Ramos (cell line): ENCODE measurements at regions not wholly inside any gene's neighbourhood (a gene's known extent, or its start where the extent isn't known, plus 50 kb on each side); places are given as distances from the start of the nearest gene placed in this dataset.
"Not testable (repeated sequence)": the region's sequence is repeated elsewhere in the genome, so short reads cannot be mapped to it uniquely, and the experiment has no call there.

Experiments
- in situ Hi-C: fragments of 300-500 bp; cut with MboI; formaldehyde crosslinking; loops from one replicate; pipeline ENCODE4 v1.14.3; 2022; ENCODE audit warnings: low sequenced_read_pairs; ENCODE audit not compliant: unreplicated experiment

DNA sequence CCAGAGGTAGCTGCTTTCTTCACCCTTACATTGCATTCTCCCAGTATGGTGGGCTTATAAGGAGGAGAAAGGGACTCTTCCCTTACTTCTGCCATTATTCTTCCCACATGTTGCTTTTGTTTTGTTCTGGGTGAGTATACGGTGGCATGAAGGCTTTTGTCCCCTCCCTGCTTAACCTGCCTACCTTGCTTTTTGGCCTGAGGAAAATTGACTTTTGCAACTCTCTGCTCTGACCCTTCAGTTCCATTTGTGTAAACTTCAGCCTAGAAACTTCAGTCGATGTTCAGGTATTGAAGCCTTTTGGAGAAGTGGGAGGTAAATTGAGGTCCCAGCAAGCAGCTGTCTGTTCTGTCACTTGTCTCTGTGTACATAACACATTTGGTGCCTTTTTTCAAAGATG is 110.2 kb downstream of the PCSK1 start:
- in situ Hi-C loops, result no loop called here

GRCh38 chr5:96322217-96322616 is 110.8 kb downstream of the PCSK1 start:
- in situ Hi-C loops, result no loop called here

DNA sequence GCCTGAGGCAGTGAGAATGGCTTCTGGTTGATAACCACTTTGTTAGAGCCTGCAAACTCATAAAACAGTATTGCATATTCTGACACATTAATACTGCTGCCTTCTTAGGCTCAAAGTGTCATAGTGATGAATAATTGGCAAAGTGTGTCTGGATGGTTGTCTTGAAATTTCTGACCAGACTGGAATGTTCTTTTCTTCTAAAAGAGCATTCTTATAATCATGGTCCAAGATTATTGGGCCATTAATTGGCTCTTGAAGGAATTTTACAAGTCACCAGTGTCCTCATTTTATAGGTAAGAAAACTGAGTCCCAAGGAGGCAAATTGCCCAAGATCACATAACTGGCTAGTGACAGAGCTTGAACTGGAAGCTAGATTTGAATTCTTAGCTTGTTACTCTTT is 111.7 kb downstream of the PCSK1 start:
- in situ Hi-C loops, result no loop called here

GRCh38 chr5:96320797-96321196 is 112.3 kb downstream of the PCSK1 start:
- in situ Hi-C loops, result no loop called here

DNA sequence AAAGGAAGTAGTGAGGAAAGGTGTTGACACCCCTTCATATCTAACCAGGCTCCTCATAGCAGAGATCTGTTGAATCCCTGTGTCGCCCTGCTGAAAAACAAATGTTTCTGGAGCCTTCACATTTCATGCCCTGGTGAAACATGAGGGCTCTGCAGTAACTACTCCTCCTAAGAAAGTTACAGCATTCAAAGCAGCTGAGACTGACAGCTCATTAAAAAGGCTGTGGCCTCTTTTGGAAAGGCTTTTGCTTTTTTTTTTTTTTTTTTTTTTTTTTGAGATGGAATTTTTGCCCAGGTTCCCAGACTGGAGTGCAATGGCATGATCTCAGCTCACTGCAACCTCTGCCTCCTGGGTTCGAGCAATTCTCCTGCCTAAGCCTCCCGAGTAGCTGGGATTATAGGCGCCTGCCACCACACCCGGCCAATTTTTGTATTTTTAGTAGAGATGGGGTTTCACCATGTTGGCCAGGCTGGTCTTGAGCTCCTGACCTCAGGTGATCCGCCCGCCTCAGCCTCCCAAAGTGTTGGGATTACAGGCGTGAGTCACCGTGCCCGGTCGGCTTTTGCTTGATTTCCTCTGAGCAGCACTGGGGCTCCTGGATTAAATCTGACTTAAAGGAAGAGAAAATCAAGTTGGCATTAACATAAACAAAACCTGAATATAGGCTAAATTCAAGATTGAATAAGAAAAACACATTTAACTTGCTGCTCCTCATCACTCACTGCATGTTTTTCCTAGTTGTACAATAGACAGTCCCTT is 112.9 kb downstream of the PCSK1 start:
- in situ Hi-C loops, result not testable (repeated sequence)

- in situ Hi-C loops, result no loop called here
Observed at GRCh38 chr5:96318569-96319110, 114.4 kb downstream of the PCSK1 start.

DNA sequence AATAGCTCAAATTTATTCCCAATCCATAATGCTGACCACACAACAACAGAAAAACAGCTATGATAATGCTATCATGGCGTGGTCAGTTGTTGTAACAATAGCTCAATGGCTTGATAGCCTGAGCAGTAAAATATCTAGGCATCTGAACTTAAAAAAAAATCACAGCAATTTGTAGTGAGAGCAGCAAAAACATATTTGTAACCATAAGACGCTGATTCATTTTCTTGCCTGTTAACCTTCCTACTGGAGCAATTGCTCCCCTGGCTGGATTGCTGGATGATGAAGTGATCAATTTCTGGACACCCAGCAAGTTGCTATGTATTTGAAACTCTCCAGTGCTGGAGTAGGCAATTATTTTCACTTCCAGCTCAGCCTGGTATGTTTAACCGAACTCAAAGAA is 115.1 kb downstream of the PCSK1 start:
- in situ Hi-C loops, result no loop called here

DNA sequence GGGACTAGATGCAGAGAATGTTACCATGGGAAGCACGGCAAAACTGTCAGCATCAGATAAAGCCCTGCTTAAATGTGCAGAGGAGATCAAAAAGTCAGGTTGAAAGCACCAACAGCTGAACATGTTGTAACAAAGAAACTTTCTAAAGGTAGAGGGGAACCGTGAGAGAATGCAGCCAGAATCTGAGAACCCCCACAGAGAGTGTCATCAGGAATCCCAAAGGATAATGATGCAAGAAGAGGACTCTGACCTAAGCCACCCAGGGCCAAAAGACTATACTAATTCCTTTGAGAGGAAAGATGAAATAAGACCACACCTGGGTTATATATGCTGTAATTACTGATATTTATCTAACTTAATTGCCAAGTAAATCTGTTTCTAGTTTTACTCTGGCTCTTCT is 116.6 kb downstream of the PCSK1 start:
- in situ Hi-C loops, result no loop called here

- in situ Hi-C loops, result no loop called here
Observed at GRCh38 chr5:96316017-96316416, 117.0 kb downstream of the PCSK1 start.

DNA sequence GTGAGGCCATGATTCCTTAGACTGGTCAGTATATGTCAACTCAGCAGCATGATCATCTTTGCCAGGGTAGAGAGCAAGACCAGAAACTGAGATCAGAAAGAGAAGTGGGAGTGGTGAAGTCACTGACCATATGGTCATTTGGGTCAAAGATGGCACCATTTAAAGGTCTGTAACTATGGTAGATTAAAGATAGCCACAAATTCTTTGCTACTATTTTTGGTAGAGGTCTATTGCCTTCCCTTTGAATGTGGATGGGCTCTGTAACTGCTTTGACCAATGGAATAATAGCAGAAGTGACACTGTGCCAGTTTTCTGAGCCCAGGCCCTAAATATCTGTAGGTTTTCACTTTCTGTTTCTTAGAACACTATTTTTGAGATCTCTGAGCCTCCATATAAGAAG is 117.6 kb downstream of the PCSK1 start:
- in situ Hi-C loops, result no loop called here

- in situ Hi-C loops, result no loop called here
Observed at GRCh38 chr5:96312383-96312782, 120.7 kb downstream of the PCSK1 start.

DNA sequence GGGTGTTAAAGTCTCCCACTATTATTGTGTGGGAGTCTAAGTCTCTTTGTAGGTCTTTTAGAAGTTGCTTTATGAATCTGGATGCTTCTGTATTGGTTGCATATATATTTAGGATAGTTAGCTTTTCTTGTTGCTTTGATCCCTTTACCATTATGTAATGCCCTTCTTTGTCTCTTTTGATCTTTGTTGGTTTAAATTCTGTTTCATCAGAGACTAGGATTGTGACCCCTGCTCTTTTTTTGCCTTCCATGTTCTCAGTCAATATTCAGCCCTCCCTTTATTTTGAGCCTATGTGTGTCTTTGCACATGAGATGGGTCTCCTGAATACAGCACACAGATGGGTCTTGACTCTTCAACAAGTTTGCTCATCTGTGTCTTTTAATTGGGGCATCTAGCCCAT is 126.0 kb downstream of the PCSK1 start:
- in situ Hi-C loops, result not testable (repeated sequence)

DNA sequence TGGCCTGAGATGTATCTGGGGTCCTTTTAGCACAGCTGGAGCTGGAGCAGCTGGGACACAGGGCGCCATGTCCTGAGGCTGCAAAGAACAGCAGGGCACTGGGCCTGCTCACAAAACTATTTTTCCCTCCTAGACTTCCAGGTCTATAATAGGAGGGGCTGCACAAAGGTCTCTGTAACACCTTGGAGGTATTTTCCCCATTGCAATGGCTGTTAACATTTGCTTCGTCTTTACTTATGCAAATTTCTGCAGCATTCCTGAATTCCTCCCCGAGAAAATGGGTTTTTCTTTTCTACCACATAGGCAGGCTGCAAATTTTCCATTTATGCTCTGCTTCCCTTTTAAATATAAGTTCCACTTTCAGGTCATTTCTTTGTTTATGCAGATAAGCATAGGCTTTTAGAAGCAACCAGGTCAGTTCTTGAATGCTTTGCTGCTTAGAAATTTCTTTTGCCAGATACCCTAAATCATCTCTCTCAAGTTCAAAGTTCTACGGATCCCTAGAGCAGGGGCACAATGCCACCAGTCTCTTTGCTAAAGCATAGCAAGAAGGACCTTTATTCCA is 130.8 kb downstream of the PCSK1 start:
- in situ Hi-C loops, result no loop called here

DNA sequence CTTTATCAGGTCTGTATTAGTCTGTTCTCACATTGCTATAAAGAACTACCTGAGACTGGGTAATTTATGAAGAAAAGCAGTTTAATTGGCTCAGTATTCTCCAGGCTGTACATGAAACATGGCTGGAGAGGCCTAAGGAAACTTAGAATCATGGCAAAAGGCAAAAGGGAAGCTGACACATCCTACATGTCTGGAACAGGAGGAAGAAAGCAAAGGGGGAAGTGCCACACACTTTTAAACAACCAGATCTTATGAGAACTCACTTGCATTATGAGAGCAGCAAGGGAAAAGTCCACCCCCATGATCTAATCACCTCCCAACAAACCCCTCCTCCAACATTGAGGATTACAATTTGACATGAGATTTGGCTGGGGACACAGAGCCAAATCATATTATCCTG is 132.1 kb downstream of the PCSK1 start:
- in situ Hi-C loops, result no loop called here

GRCh38 chr5:96297867-96298266 is 135.2 kb downstream of the PCSK1 start:
- in situ Hi-C loops, result no loop called here

- in situ Hi-C loops, result no loop called here
Observed at GRCh38 chr5:96297290-96297689, 135.8 kb downstream of the PCSK1 start.

- in situ Hi-C loops, result no loop called here
Observed at GRCh38 chr5:96294884-96295202, 138.2 kb downstream of the PCSK1 start.

DNA sequence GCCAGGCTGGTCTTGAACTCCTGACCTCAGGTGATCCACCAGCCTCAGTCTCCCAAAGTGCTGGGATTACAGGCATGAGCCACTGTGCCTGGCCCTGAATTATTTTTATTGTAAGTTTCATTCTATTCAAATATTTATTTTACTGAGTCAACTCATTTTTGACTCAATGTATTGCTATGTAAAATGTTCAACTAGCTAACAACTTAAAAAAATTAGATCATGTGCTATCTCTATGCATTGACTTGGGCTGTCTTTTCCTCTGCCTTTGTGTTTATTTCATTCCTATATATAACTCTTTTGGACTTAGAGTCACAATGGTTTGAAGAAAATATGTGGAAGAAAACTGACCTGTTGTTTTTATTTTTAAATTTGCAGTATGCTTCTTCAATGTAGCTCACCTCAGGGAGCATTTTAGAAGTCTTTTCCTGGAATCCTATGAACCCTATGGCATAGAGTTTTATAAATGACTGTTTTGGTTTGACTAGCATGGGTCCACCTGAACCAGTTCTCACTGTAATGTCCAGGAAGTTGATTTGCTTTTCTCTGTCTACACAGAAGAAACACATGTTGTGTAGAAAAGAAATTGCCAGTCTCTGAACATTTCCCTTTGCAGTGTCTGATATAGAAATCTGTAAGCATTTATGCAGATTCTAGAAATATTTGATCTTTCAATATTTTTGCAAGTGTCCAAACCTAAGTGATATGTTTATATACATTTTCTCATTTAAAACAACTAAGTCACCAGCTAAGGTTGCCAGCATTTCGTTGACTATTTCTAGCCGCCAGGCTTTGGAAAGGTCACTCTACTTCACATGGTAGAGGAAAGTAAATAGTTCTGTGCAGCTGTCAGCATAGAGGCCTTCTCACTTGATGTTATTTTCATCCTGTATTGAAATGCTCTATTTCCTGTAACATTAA is 138.8 kb downstream of the PCSK1 start:
- in situ Hi-C loops, result no loop called here

GRCh38 chr5:96292582-96293247 is 140.3 kb downstream of the PCSK1 start:
- in situ Hi-C loops, result no loop called here

DNA sequence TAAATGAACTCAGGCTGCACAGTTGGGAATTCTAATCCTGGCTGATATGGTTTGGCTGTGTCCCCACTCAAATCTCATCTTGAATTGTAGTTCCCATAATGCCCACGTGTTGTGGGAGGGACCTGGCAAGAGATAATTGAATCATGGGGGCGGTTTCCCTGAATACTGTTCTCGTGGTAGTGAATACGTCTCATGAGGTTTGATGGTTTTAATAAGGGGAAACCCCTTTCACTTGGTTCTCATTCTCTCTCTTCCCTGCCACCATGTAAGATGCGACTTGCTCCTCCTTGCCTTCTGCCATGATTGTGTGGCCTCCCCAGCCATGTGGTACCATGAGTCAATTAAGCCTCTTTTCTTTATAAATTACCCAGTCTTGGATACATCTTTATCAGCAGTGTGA is 143.8 kb downstream of the PCSK1 start:
- in situ Hi-C loops, result not testable (repeated sequence)

DNA sequence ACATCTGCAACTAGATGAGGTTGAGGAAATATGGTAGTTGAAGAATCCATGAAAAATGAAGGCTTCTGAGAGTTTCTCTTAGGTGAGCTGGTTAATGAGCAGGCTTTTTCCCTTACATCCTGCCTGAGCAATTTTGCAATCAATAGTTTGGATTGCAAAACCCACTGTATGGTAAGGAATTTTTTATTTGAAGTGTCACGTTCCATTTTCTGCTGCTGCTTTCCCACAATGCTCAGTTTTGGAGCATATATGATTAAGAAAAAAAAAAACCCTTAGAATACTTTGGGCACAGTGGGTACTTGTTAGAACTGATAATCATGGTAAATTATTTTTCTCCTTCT is 144.2 kb downstream of the PCSK1 start:
- in situ Hi-C loops, result no loop called here
